Neural progenitor cell (in vitro differentiated cells): ENCODE measurements at regions not wholly inside any gene's neighbourhood (a gene's known extent, or its start where the extent isn't known, plus 50 kb on each side); places are given as distances from the start of the nearest gene placed in this dataset.
A peak's percentile ranks its signal among the peaks of the same experiment; 100 is the strongest.

Experiments
- DNase-seq: peaks from one replicate; pipeline ENCODE4 v3.0.0-alpha.2; 2016; ENCODE audit warnings: low spot score
- H2AFZ ChIP-seq: fragments of 200-600 bp; sonication (generic); replicated peaks from 2 replicates; pipeline ENCODE4 v1.6.1; 2016; ENCODE audit warnings: antibody characterized with exemption
- H3F3A ChIP-seq: fragments of 200-600 bp; sonication (generic); 2 replicates; pipeline ENCODE4 v1.6.1; 2016; ENCODE audit warnings: antibody characterized with exemption, low read depth
- H3K27ac ChIP-seq: fragments of 200-600 bp; sonication (generic); 2 replicates; pipeline ENCODE4 v1.5.1; 2016; ENCODE audit warnings: mild to moderate bottlenecking
- H3K27me3 ChIP-seq: fragments of 200-600 bp; sonication (generic); 2 replicates; pipeline ENCODE4 v1.6.1; 2016; ENCODE audit warnings: mild to moderate bottlenecking, moderate library complexity
- H3K36me3 ChIP-seq: fragments of 200-600 bp; sonication (generic); 2 replicates; pipeline ENCODE4 v1.5.1; 2016
- H3K4me1 ChIP-seq: fragments of 200-600 bp; sonication (generic); 2 replicates; pipeline ENCODE4 v1.6.1; 2016; ENCODE audit warnings: mixed run types
- H3K4me2 ChIP-seq: fragments of 200-600 bp; sonication (generic); 2 replicates; pipeline ENCODE4 v1.6.1; 2016
- H3K4me3 ChIP-seq: fragments of 200-600 bp; sonication (generic); 2 replicates; pipeline ENCODE4 v1.5.1; 2016
- H3K79me2 ChIP-seq: fragments of 200-600 bp; sonication (generic); 2 replicates; pipeline ENCODE4 v1.6.1; 2016; ENCODE audit warnings: low read depth
- H3K9ac ChIP-seq: fragments of 200-600 bp; sonication (generic); 2 replicates; pipeline ENCODE4 v1.6.1; 2016
- H3K9me3 ChIP-seq: fragments of 200-600 bp; sonication (generic); 2 replicates; pipeline ENCODE4 v1.5.1; 2016; ENCODE audit warnings: low read depth
- H4K20me1 ChIP-seq: fragments of 200-600 bp; sonication (generic); 2 replicates; pipeline ENCODE4 v1.6.1; 2016; ENCODE audit warnings: low read depth
- H3K27ac Mint-ChIP-seq: 3 replicates; pipeline ENCODE4 v1.8.0; 2021; ENCODE audit warnings: mixed read lengths
- H3K27me3 Mint-ChIP-seq: 2 replicates; pipeline ENCODE4 v1.8.0; 2022; ENCODE audit warnings: low read depth, mild to moderate bottlenecking, inconsistent platforms, moderate library complexity, mixed read lengths; ENCODE audit not compliant: insufficient read depth
- H3K36me3 Mint-ChIP-seq: 3 replicates; pipeline ENCODE4 v1.8.0; 2021; ENCODE audit warnings: mixed read lengths
- H3K4me1 Mint-ChIP-seq: 3 replicates; pipeline ENCODE4 v1.8.0; 2021; ENCODE audit warnings: mixed read lengths
- H3K4me3 Mint-ChIP-seq: 3 replicates; pipeline ENCODE4 v1.8.0; 2021; ENCODE audit warnings: mild to moderate bottlenecking, moderate library complexity, mixed read lengths
- H3K9me3 Mint-ChIP-seq: 3 replicates; pipeline ENCODE4 v1.8.0; 2020; ENCODE audit warnings: mixed read lengths
- EZH2 ChIP-seq: fragments of 200-600 bp; sonication (generic); IDR thresholded peaks from 2 replicates; pipeline ENCODE4 v1.6.1; 2017; ENCODE audit warnings: antibody characterized with exemption, mild to moderate bottlenecking, moderate library complexity
- EZH2phosphoT487 ChIP-seq: fragments of 200-600 bp; sonication (generic); IDR thresholded peaks from 2 replicates; pipeline ENCODE4 v1.6.1; 2017; ENCODE audit warnings: antibody characterized with exemption
- TF ChIP-seq, protein P1 (sequence below): fragments of 200-600 bp; sonication (generic); IDR thresholded peaks from 2 replicates; pipeline ENCODE4 v1.5.1; 2017; ENCODE audit warnings: antibody characterized with exemption, mild to moderate bottlenecking

DNA sequence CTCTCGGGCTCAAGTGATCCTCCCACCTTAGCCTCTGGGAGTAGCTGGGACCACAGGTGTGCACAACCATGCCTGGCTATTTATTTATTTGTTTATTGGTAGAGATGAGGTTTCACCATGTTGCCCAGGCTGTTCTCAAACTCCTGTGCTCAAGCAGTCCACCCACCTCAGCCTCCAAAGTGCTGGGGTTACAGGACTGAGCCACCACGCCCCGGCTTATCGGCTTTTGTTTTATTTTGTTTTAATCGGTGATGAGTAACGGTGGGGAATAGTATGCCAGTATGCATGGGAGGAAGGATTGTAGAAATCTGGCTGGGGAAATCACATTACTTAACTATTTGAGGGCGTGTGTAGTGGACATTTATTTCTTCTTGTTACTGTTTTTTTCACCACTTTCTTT lies 451.0 kb upstream of the GOLIM4 start:
- Histone ChIP-seq H2AFZ (no peak overlapping the region), H3F3A (peaks cover 13% of the 10 kb centered on the region), H3K36me3 (no peaks in the 10 kb centered on the region), H3K4me1 (peaks cover 44% of the 10 kb centered on the region), H3K4me3 (no peak overlapping the region), H4K20me1 (no peaks in the 10 kb centered on the region), H3K79me2 (no peaks in the 10 kb centered on the region), H3K27me3 (no peaks in the 10 kb centered on the region), H3K4me2 (no peak overlapping the region), H3K9ac (no peak overlapping the region), H3K27ac (no peak overlapping the region), H3K9me3 (no peaks in the 10 kb centered on the region)
- peaks cover 55% of the 10 kb centered on the region for H3K4me1 Mint-ChIP-seq
- DNase-seq, result no peak
- no peaks in the 10 kb centered on the region for H3K9me3 Mint-ChIP-seq
- H3K27ac Mint-ChIP-seq, result no peak overlapping the region
- TF ChIP-seq EZH2 (no peak), EZH2phosphoT487 (no peak)
- TF ChIP-seq, protein P1, sequence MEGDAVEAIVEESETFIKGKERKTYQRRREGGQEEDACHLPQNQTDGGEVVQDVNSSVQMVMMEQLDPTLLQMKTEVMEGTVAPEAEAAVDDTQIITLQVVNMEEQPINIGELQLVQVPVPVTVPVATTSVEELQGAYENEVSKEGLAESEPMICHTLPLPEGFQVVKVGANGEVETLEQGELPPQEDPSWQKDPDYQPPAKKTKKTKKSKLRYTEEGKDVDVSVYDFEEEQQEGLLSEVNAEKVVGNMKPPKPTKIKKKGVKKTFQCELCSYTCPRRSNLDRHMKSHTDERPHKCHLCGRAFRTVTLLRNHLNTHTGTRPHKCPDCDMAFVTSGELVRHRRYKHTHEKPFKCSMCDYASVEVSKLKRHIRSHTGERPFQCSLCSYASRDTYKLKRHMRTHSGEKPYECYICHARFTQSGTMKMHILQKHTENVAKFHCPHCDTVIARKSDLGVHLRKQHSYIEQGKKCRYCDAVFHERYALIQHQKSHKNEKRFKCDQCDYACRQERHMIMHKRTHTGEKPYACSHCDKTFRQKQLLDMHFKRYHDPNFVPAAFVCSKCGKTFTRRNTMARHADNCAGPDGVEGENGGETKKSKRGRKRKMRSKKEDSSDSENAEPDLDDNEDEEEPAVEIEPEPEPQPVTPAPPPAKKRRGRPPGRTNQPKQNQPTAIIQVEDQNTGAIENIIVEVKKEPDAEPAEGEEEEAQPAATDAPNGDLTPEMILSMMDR, result no peak
- H3K36me3 Mint-ChIP-seq, result peaks cover 4% of the 10 kb centered on the region
- peaks cover 6% of the 10 kb centered on the region for H3K27me3 Mint-ChIP-seq
- H3K4me3 Mint-ChIP-seq, result no peak overlapping the region

DNA sequence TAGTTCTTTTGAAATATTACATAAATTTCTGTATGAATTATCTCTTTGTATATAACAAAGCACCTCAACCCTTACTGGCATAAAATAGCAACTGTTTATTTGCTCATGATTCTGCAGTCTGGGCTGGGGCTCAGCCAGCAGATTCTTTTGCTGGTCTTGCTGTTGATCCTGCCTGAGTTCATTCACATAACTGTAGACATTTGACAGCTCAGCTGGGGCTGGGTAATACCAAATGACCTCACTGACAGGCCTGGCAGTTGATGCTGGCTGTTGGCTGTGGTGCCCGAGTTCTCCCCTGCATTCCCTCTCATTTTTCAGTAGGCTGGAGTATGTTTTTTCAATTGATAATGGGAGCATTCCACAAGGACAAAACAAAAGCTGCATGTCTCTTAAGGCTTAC lies 449.9 kb upstream of the GOLIM4 start:
- Histone ChIP-seq H3K4me2 (no peak overlapping the region), H3F3A (peaks cover 13% of the 10 kb centered on the region), H3K9ac (no peak overlapping the region), H3K4me1 (peaks cover 44% of the 10 kb centered on the region), H4K20me1 (no peaks in the 10 kb centered on the region), H2AFZ (no peak overlapping the region), H3K9me3 (no peaks in the 10 kb centered on the region), H3K36me3 (no peaks in the 10 kb centered on the region), H3K4me3 (no peak overlapping the region), H3K27ac (no peak overlapping the region), H3K27me3 (no peaks in the 10 kb centered on the region), H3K79me2 (no peaks in the 10 kb centered on the region)
- Mint-ChIP-seq H3K9me3 (peaks cover 4% of the 10 kb centered on the region), H3K36me3 (peaks cover 4% of the 10 kb centered on the region), H3K27me3 (peaks cover 6% of the 10 kb centered on the region), H3K4me1 (peaks cover 53% of the 10 kb centered on the region), H3K4me3 (no peak overlapping the region), H3K27ac (peak overlapping the region; percentile 34)
- TF ChIP-seq EZH2 (no peak), EZH2phosphoT487 (no peak)
- TF ChIP-seq, protein P1, result no peak
- DNase-seq, result peak; percentile 8

DNA sequence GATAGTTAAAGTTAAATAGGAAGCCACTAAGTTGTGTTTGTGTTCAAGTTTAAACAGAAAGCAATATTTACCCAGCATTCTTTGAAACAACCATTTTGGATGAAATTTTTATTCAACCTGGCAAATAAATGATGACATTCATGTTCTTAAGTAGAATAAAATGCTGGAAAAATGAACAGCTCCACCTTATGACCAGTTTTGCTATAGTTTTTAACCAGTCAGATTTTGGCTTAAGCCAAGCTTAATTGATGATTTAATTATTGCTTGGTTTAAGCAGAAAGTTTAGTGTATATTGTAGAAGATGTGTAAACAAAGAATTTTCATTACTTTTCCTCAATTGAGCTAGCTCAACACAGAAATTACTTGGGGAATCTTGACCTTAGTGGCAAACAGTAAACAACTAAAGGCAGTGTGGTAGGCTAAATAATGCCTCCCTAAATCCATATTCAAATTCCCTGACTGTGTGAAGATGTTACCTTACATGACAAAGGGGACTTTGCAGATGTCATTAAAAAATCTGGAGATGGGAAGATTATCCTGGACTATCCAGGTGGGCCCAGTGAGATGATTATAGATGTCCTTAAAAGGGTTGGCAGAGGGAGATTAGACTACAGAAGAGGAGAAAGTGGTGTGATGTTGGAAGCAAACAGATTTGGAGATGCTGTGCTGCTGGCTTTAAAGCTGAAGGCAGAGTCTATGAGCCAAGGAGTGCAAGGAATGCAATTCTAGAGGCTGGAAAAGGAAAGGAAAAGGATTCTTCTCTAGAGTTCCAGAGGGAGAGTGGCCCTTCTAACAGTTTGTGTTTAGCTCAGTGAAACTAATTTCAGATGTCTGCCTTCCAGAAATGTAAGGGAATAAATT lies 448.6 kb upstream of the GOLIM4 start:
- H3K36me3 ChIP-seq, result no peaks in the 10 kb centered on the region
- H2AFZ ChIP-seq, result no peak overlapping the region
- peak overlapping the region; percentile 63 for H3K27ac ChIP-seq
- H4K20me1 ChIP-seq, result no peaks in the 10 kb centered on the region
- no peak overlapping the region for H3K4me3 ChIP-seq
- Mint-ChIP-seq H3K4me1 (peaks cover 40% of the 10 kb centered on the region), H3K27ac (peak overlapping the region; percentile 90), H3K36me3 (peaks cover 4% of the 10 kb centered on the region), H3K9me3 (peaks cover 4% of the 10 kb centered on the region), H3K27me3 (peaks cover 3% of the 10 kb centered on the region), H3K4me3 (no peak overlapping the region)
- H3K79me2 ChIP-seq, result no peaks in the 10 kb centered on the region
- H3K4me1 ChIP-seq, result peaks cover 40% of the 10 kb centered on the region
- H3K4me2 ChIP-seq, result no peak overlapping the region
- H3K27me3 ChIP-seq, result no peaks in the 10 kb centered on the region
- TF ChIP-seq, protein P1, result peak; percentile 10
- no peak for TF ChIP-seq EZH2
- H3F3A ChIP-seq, result peaks cover 13% of the 10 kb centered on the region
- DNase-seq, result peak; percentile 23
- no peak overlapping the region for H3K9ac ChIP-seq
- H3K9me3 ChIP-seq, result no peaks in the 10 kb centered on the region
